SK-N-SH treated with all-trans-retinoic acid at 6 μM for 48 hours (cell line): ENCODE measurements at regions not wholly inside any gene's neighbourhood (a gene's known extent, or its start where the extent isn't known, plus 50 kb on each side); places are given as distances from the start of the nearest gene placed in this dataset.

Experiments used
- ATAC-seq: fragments of 200-7000 bp; cut with Tn5 transposase; 3 replicates; pipeline ENCODE4 v1.9.1; 2020; ENCODE audit warnings: mild to moderate bottlenecking, moderate library complexity
- ARNTL ChIP-seq: fragments of 450-650 bp; formaldehyde crosslinking; IDR thresholded peaks from 2 replicates; pipeline ENCODE4 v1.5.0; 2020; ENCODE audit warnings: low read depth, mild to moderate bottlenecking, moderate library complexity, borderline replicate concordance
- CSDC2 ChIP-seq: fragments of 250-450 bp; sonication (Bioruptor Pico); IDR thresholded peaks from 2 replicates; pipeline ENCODE4 v1.5.0; 2020; ENCODE audit warnings: mild to moderate bottlenecking, moderate library complexity
- ESRRG ChIP-seq: fragments of 250-450 bp; sonication (Bioruptor Pico); IDR thresholded peaks from 2 replicates; pipeline ENCODE4 v1.6.1; 2021; ENCODE audit warnings: mild to moderate bottlenecking
- GLIS3 ChIP-seq: fragments of 250-450 bp; sonication (Bioruptor Pico); IDR thresholded peaks from 2 replicates; pipeline ENCODE4 v1.5.0; 2020; ENCODE audit warnings: mild to moderate bottlenecking, moderate library complexity
- ISL1 ChIP-seq: fragments of 250-450 bp; sonication (Bioruptor Pico); IDR thresholded peaks from 2 replicates; pipeline ENCODE4 v2.1.2; 2022; ENCODE audit warnings: mild to moderate bottlenecking, moderate library complexity
- OSR1 ChIP-seq: fragments of 250-450 bp; sonication (Bioruptor Pico); IDR thresholded peaks from 2 replicates; pipeline ENCODE4 v1.8.0; 2022; ENCODE audit warnings: moderate library complexity, mild to moderate bottlenecking, inconsistent platforms
- PPARA ChIP-seq: fragments of 250-450 bp; sonication (Bioruptor Pico); IDR thresholded peaks from 2 replicates; pipeline ENCODE4 v1.5.0; 2020; ENCODE audit warnings: mild to moderate bottlenecking, borderline replicate concordance
- RARB ChIP-seq: fragments of 250-450 bp; sonication (Bioruptor Pico); IDR thresholded peaks from 2 replicates; pipeline ENCODE4 v1.8.0; 2021; ENCODE audit warnings: mild to moderate bottlenecking, moderate library complexity
- SNAI2 ChIP-seq: fragments of 250-450 bp; sonication (Bioruptor Pico); IDR thresholded peaks from 2 replicates; pipeline ENCODE4 v1.5.0; 2020; ENCODE audit warnings: mild to moderate bottlenecking, moderate library complexity
- TCF4 ChIP-seq: fragments of 250-450 bp; sonication (Bioruptor Pico); IDR thresholded peaks from 2 replicates; pipeline ENCODE4 v1.8.0; 2021; ENCODE audit warnings: mild to moderate bottlenecking, moderate library complexity, borderline replicate concordance
- TOX ChIP-seq: fragments of 250-450 bp; sonication (Bioruptor Pico); IDR thresholded peaks from 2 replicates; pipeline ENCODE4 v1.8.0; 2021; ENCODE audit warnings: mild to moderate bottlenecking, moderate library complexity, borderline replicate concordance
- ZC3H10 ChIP-seq: fragments of 250-450 bp; sonication (Bioruptor Pico); IDR thresholded peaks from 2 replicates; pipeline ENCODE4 v1.5.1; 2021; ENCODE audit warnings: mild to moderate bottlenecking, moderate library complexity
- ZFP3 ChIP-seq: fragments of 250-450 bp; sonication (Bioruptor Pico); IDR thresholded peaks from 2 replicates; pipeline ENCODE4 v1.5.0; 2020; ENCODE audit warnings: mild to moderate bottlenecking, moderate library complexity
- ZFP30 ChIP-seq: fragments of 450-650 bp; formaldehyde crosslinking; IDR thresholded peaks from 2 replicates; pipeline ENCODE4 v1.5.0; 2022; ENCODE audit warnings: mild to moderate bottlenecking, moderate library complexity
- ZNF565 ChIP-seq: fragments of 450-650 bp; formaldehyde crosslinking; conservative IDR thresholded peaks from 2 replicates; pipeline ENCODE4 v1.5.0; 2020; ENCODE audit warnings: low read depth, mild to moderate bottlenecking, moderate library complexity
- ZNF70 ChIP-seq: fragments of 450-650 bp; formaldehyde crosslinking; IDR thresholded peaks from 2 replicates; pipeline ENCODE4 v1.5.0; 2020; ENCODE audit warnings: mild to moderate bottlenecking, moderate library complexity
- ZNF8 ChIP-seq: fragments of 450-650 bp; formaldehyde crosslinking; IDR thresholded peaks from 2 replicates; pipeline ENCODE4 v1.5.0; 2020; ENCODE audit warnings: mild to moderate bottlenecking, moderate library complexity
- TF ChIP-seq, protein P1 (sequence below): fragments of 250-450 bp; sonication (Bioruptor Pico); IDR thresholded peaks from 2 replicates; pipeline ENCODE4 v1.5.1; 2021; ENCODE audit warnings: mild to moderate bottlenecking, moderate library complexity
- TF ChIP-seq, protein P2 (sequence below): fragments of 250-450 bp; sonication (Bioruptor Pico); IDR thresholded peaks from 2 replicates; pipeline ENCODE4 v1.8.0; 2021; ENCODE audit warnings: low read depth, mild to moderate bottlenecking, moderate library complexity, borderline replicate concordance
- TF ChIP-seq, protein P3 (sequence below): fragments of 250-450 bp; sonication (Bioruptor Pico); IDR thresholded peaks from 2 replicates; pipeline ENCODE4 v1.8.0; 2020; ENCODE audit warnings: mild to moderate bottlenecking, moderate library complexity, borderline replicate concordance

DNA sequence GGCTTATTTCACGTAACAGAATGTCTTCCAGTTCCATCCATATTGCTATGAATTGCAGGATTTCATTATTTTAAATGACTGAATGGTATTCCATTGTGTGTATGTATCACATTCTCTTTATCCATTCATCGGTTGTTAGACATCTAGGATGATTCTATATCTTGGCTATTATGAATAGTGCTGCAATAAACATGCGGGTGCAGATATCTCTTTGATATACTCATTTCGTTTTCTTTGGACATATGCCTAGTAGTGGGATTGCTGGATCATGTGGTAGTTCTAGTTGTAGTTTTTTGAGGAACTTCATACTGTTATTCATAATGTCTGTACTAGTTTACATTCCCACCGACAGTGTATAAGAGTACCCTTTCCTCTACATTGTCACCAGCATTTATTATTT lies 460.5 kb downstream of the MAN2A1 start:
- no peak for TF ChIP-seq RARB (CRISPR knock-in tag)
- peak; percentile 39 for TF ChIP-seq ISL1 (CRISPR knock-in tag)
- TF ChIP-seq, protein P1, sequence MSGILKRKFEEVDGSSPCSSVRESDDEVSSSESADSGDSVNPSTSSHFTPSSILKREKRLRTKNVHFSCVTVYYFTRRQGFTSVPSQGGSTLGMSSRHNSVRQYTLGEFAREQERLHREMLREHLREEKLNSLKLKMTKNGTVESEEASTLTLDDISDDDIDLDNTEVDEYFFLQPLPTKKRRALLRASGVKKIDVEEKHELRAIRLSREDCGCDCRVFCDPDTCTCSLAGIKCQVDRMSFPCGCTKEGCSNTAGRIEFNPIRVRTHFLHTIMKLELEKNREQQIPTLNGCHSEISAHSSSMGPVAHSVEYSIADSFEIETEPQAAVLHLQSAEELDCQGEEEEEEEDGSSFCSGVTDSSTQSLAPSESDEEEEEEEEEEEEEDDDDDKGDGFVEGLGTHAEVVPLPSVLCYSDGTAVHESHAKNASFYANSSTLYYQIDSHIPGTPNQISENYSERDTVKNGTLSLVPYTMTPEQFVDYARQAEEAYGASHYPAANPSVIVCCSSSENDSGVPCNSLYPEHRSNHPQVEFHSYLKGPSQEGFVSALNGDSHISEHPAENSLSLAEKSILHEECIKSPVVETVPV (CRISPR knock-in tag): no peak
- no peak for TF ChIP-seq TOX (CRISPR knock-in tag)
- TF ChIP-seq, protein P2, sequence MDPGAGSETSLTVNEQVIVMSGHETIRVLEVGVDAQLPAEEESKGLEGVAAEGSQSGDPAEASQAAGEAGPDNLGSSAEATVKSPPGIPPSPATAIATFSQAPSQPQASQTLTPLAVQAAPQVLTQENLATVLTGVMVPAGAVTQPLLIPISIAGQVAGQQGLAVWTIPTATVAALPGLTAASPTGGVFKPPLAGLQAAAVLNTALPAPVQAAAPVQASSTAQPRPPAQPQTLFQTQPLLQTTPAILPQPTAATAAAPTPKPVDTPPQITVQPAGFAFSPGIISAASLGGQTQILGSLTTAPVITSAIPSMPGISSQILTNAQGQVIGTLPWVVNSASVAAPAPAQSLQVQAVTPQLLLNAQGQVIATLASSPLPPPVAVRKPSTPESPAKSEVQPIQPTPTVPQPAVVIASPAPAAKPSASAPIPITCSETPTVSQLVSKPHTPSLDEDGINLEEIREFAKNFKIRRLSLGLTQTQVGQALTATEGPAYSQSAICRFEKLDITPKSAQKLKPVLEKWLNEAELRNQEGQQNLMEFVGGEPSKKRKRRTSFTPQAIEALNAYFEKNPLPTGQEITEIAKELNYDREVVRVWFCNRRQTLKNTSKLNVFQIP (CRISPR knock-in tag): no peak
- no peak; the same call in 2 of the 3 replicates for ATAC-seq

DNA sequence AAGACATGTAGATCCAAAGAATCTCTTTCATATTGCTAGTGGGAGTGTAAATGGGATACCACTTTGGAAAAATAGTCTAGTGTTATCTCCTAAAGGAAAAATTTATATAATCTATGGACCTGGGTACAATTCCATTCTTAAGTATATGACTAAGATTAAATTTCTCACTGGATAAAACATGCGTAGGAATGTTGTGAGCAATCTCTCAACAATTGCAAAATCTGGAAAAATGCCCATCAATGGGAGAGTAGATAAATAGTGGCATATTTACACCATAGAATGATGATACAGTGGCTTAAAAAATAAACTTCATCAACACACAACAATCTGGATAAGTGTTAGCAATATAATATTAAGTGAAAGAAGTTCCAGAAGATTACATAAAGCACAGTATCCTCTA lies 469.5 kb downstream of the MAN2A1 start:
- ATAC-seq: peak; percentile 66
- TF ChIP-seq ISL1 (CRISPR knock-in tag): peak; percentile 43; the same call in 1 of the 2 replicates
- TF ChIP-seq PPARA (CRISPR knock-in tag): no peak

DNA sequence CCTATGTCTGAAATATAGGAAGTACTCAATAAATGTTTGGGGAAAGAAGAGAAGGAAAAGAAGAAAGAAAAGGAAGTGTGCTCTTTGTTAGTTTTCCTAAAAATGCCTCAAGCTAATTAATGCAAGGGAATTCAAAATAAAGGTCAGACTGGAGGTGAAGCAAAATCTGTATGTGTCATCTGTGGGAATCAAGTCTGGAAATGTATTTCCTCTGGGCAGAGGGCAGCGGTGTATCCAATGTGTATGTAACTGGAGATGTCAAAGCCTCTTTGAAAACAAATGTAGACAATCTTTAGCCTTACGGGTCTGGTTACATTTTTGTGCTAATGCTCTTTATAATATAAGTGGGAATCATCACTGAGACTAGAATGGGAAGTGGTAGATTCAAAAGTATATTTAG lies 471.4 kb downstream of the MAN2A1 start:
- peak; percentile 51; the same call in 2 of the 3 replicates for ATAC-seq

DNA sequence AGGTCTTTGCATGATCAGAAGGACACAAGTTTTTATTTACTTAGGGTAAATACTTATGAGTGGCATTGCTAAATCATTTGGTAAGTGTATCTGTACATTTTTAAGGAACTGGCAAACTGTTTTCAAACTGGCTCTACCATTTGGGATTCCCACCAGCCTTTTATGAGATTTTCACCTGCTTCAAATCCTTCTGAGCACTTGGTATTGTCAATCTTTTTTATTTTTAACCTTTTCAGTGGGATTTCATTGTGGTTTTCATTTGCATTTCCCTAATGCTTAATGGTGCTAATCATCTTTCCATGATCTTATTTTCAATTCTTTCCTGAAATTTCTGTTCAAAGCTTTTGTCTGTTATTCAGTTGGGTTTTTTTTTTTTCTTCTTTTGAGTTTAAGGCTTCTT lies 475.6 kb downstream of the MAN2A1 start:
- ATAC-seq: no peak
- TF ChIP-seq ARNTL (CRISPR knock-in tag) (no peak), ESRRG (CRISPR knock-in tag) (no peak), GLIS3 (CRISPR knock-in tag) (no peak), ZFP30 (no peak), ZC3H10 (CRISPR knock-in tag) (no peak), TOX (CRISPR knock-in tag) (no peak), PPARA (CRISPR knock-in tag) (no peak), ZNF565 (no peak), RARB (CRISPR knock-in tag) (no peak), OSR1 (CRISPR knock-in tag) (no peak), ZNF8 (no peak), ZFP3 (CRISPR knock-in tag) (no peak), SNAI2 (no peak), TCF4 (CRISPR knock-in tag) (no peak)
- TF ChIP-seq, protein P1 (CRISPR knock-in tag): no peak
- TF ChIP-seq, protein P3, sequence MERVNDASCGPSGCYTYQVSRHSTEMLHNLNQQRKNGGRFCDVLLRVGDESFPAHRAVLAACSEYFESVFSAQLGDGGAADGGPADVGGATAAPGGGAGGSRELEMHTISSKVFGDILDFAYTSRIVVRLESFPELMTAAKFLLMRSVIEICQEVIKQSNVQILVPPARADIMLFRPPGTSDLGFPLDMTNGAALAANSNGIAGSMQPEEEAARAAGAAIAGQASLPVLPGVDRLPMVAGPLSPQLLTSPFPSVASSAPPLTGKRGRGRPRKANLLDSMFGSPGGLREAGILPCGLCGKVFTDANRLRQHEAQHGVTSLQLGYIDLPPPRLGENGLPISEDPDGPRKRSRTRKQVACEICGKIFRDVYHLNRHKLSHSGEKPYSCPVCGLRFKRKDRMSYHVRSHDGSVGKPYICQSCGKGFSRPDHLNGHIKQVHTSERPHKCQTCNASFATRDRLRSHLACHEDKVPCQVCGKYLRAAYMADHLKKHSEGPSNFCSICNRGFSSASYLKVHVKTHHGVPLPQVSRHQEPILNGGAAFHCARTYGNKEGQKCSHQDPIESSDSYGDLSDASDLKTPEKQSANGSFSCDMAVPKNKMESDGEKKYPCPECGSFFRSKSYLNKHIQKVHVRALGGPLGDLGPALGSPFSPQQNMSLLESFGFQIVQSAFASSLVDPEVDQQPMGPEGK: no peak
- TF ChIP-seq, protein P2 (CRISPR knock-in tag): no peak
- TF ChIP-seq, all 23 proteins: peak for 0

More for the DNA sequence above, 471.4 kb downstream of the MAN2A1 start:
- TF ChIP-seq TOX (CRISPR knock-in tag) (no peak), ISL1 (CRISPR knock-in tag) (no peak), ZNF70 (no peak), ESRRG (CRISPR knock-in tag) (no peak), SNAI2 (no peak), ZFP30 (no peak), CSDC2 (CRISPR knock-in tag) (no peak), RARB (CRISPR knock-in tag) (no peak), GLIS3 (CRISPR knock-in tag) (no peak), OSR1 (CRISPR knock-in tag) (no peak), PPARA (CRISPR knock-in tag) (no peak)
- TF ChIP-seq, protein P2 (CRISPR knock-in tag): no peak
